ENCODE measurements at regions not wholly inside any gene's neighbourhood (a gene's known extent, or its start where the extent isn't known, plus 50 kb on each side); places are given as distances from the start of the nearest gene placed in this dataset.

GRCh38 chr1:80751204-80751603, 1049.5 kb upstream of the ADGRL2 start:
- TF ChIP-seq, protein P1, sequence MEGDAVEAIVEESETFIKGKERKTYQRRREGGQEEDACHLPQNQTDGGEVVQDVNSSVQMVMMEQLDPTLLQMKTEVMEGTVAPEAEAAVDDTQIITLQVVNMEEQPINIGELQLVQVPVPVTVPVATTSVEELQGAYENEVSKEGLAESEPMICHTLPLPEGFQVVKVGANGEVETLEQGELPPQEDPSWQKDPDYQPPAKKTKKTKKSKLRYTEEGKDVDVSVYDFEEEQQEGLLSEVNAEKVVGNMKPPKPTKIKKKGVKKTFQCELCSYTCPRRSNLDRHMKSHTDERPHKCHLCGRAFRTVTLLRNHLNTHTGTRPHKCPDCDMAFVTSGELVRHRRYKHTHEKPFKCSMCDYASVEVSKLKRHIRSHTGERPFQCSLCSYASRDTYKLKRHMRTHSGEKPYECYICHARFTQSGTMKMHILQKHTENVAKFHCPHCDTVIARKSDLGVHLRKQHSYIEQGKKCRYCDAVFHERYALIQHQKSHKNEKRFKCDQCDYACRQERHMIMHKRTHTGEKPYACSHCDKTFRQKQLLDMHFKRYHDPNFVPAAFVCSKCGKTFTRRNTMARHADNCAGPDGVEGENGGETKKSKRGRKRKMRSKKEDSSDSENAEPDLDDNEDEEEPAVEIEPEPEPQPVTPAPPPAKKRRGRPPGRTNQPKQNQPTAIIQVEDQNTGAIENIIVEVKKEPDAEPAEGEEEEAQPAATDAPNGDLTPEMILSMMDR (IDR thresholded peaks at IDR 0.05), result no peak
- TF ChIP-seq POLR2AphosphoS5 (IDR thresholded peaks at IDR 0.05; ENCODE audit: low read depth, low read length) (no peak), REST (IDR thresholded peaks at IDR 0.05; ENCODE audit: insufficient read depth in 1 of 2, low read depth in 2 of 2, low read length in 1 of 2) (no peak), TCF7L2 (IDR thresholded peaks at IDR 0.05; ENCODE audit: low read depth, low read length) (no peak), SIN3A (IDR thresholded peaks at IDR 0.05; ENCODE audit: borderline replicate concordance, insufficient read depth, low read depth, low read length) (no peak)

All from Panc1 (cell line).